ENCODE measurements at regions not wholly inside any gene's neighbourhood (a gene's known extent, or its start where the extent isn't known, plus 50 kb on each side); places are given as distances from the start of the nearest gene placed in this dataset.
"Not testable (repeated sequence)": the region's sequence is repeated elsewhere in the genome, so short reads cannot be mapped to it uniquely, and the experiment has no call there.

GRCh38 chr2:111345439-111345838, 224.7 kb downstream of the BCL2L11 start:
- H3K79me2 ChIP-seq (ENCODE audit: low read depth); H3K4me3 ChIP-seq; DNase-seq (ENCODE audit: low spot score); H3K4me3 Mint-ChIP-seq; H3K27me3 Mint-ChIP-seq (ENCODE audit: insufficient read depth, low read depth); H3K9me3 Mint-ChIP-seq; H2AFZ ChIP-seq (replicated peaks); H3K27ac Mint-ChIP-seq; H3K27ac ChIP-seq; H3K9me3 ChIP-seq (ENCODE audit: low read depth); H3K36me3 Mint-ChIP-seq; H3K9ac ChIP-seq; H3K36me3 ChIP-seq; H4K20me1 ChIP-seq (ENCODE audit: low read depth); H3K4me1 ChIP-seq; H3K27me3 ChIP-seq; H3K4me2 ChIP-seq; H3K4me1 Mint-ChIP-seq; H3F3A ChIP-seq (ENCODE audit: low read depth): not testable (repeated sequence)

GRCh38 chr2:111346018-111346930, 225.6 kb downstream of the BCL2L11 start:
- H3K36me3 ChIP-seq; H2AFZ ChIP-seq (replicated peaks); H3K4me3 ChIP-seq; H3K27ac ChIP-seq; H3K9ac ChIP-seq; H3K9me3 Mint-ChIP-seq; H3K4me3 Mint-ChIP-seq; H3K4me1 ChIP-seq; H3K9me3 ChIP-seq (ENCODE audit: low read depth); H4K20me1 ChIP-seq (ENCODE audit: low read depth); H3F3A ChIP-seq (ENCODE audit: low read depth); H3K27me3 Mint-ChIP-seq (ENCODE audit: insufficient read depth, low read depth); H3K27ac Mint-ChIP-seq; H3K4me2 ChIP-seq; H3K79me2 ChIP-seq (ENCODE audit: low read depth); DNase-seq (ENCODE audit: low spot score); H3K36me3 Mint-ChIP-seq; H3K27me3 ChIP-seq; H3K4me1 Mint-ChIP-seq: not testable (repeated sequence)

- not testable (repeated sequence) for H3K4me3 Mint-ChIP-seq; H2AFZ ChIP-seq (replicated peaks); H3K27me3 Mint-ChIP-seq (ENCODE audit: insufficient read depth, low read depth); H3K27me3 ChIP-seq; H3K9ac ChIP-seq; H3K27ac ChIP-seq; H3K4me2 ChIP-seq; H3K9me3 ChIP-seq (ENCODE audit: low read depth); H3K4me1 ChIP-seq; H3K36me3 ChIP-seq; H3K9me3 Mint-ChIP-seq; H3K4me3 ChIP-seq; H3F3A ChIP-seq (ENCODE audit: low read depth); H3K27ac Mint-ChIP-seq; H3K4me1 Mint-ChIP-seq; H3K79me2 ChIP-seq (ENCODE audit: low read depth); DNase-seq (ENCODE audit: low spot score); H3K36me3 Mint-ChIP-seq; H4K20me1 ChIP-seq (ENCODE audit: low read depth)
These were observed 227.0 kb downstream of the BCL2L11 start for GRCh38 chr2:111347695-111348094.

- not testable (repeated sequence) for H3K4me3 Mint-ChIP-seq; H3K4me3 ChIP-seq; H3K27ac Mint-ChIP-seq; H3K4me1 Mint-ChIP-seq; H3K9ac ChIP-seq; H3F3A ChIP-seq (ENCODE audit: low read depth); H3K9me3 ChIP-seq (ENCODE audit: low read depth); H3K27ac ChIP-seq; H2AFZ ChIP-seq (replicated peaks); H3K9me3 Mint-ChIP-seq; H3K27me3 ChIP-seq; H3K79me2 ChIP-seq (ENCODE audit: low read depth); H3K27me3 Mint-ChIP-seq (ENCODE audit: insufficient read depth, low read depth); H3K4me2 ChIP-seq; DNase-seq (ENCODE audit: low spot score); H3K36me3 ChIP-seq; H3K4me1 ChIP-seq; H4K20me1 ChIP-seq (ENCODE audit: low read depth); H3K36me3 Mint-ChIP-seq
These were observed 227.6 kb downstream of the BCL2L11 start for GRCh38 chr2:111348316-111348715.

GRCh38 chr2:111355022-111355817, 234.5 kb downstream of the BCL2L11 start:
- not testable (repeated sequence) for DNase-seq (ENCODE audit: low spot score); H2AFZ ChIP-seq (replicated peaks); H3K9ac ChIP-seq; H3K4me1 Mint-ChIP-seq; H3K4me3 Mint-ChIP-seq; H3K36me3 Mint-ChIP-seq; H3K27me3 ChIP-seq; H3K9me3 Mint-ChIP-seq; H3K4me1 ChIP-seq; H3K27ac Mint-ChIP-seq; H3F3A ChIP-seq (ENCODE audit: low read depth); H3K27ac ChIP-seq; H3K4me2 ChIP-seq; H4K20me1 ChIP-seq (ENCODE audit: low read depth); H3K27me3 Mint-ChIP-seq (ENCODE audit: insufficient read depth, low read depth); H3K9me3 ChIP-seq (ENCODE audit: low read depth); H3K79me2 ChIP-seq (ENCODE audit: low read depth); H3K36me3 ChIP-seq; H3K4me3 ChIP-seq

DNA sequence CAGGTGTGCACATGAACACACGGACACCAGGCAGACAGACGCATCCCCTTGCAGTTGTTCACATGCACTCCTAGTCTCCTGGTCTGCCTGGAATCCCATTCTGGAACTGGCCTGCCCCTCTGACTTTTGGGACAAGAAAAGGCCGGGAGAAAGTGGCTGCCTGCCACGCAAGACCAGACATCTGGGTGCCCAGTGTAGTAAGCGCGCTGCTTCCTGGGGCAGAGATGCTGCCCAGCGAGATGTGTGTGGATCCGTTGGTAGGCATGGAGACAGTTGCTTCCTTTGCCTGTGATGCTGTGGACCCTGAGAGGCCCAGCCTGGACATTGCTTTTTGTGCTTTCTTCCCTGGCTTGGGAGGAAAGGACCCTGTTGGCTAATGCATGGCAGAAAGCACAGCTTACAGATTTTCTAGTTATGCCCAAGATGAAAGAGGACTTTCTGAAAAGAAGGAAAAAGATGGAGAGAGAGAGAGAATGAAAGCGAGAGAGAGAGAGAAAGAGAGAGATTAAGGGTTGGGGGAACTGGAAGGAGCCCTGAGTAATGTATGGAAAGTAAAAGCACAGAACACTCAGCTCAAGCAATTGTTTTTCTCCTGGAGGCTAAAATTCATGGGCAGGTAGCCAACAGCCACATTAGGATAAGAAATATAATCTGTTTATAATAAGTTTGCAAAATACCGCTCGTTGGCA, 235.3 kb downstream of the BCL2L11 start:
- H3K79me2 ChIP-seq (ENCODE audit: low read depth); H3K27ac ChIP-seq; H3K27me3 ChIP-seq; H3K4me3 ChIP-seq; H2AFZ ChIP-seq (replicated peaks); H3K36me3 ChIP-seq; H3K27me3 Mint-ChIP-seq (ENCODE audit: insufficient read depth, low read depth); H3K4me2 ChIP-seq; H3K36me3 Mint-ChIP-seq; H3K9ac ChIP-seq; H4K20me1 ChIP-seq (ENCODE audit: low read depth); H3K9me3 Mint-ChIP-seq; H3K27ac Mint-ChIP-seq; H3K9me3 ChIP-seq (ENCODE audit: low read depth); DNase-seq (ENCODE audit: low spot score); H3K4me3 Mint-ChIP-seq; H3F3A ChIP-seq (ENCODE audit: low read depth); H3K4me1 Mint-ChIP-seq; H3K4me1 ChIP-seq: not testable (repeated sequence)

GRCh38 chr2:111356512-111357031, 235.9 kb downstream of the BCL2L11 start:
- not testable (repeated sequence) for H3K4me3 ChIP-seq; H3K4me3 Mint-ChIP-seq; H3K27me3 ChIP-seq; H3K9me3 Mint-ChIP-seq; H3K27ac ChIP-seq; H3K9ac ChIP-seq; H3K79me2 ChIP-seq (ENCODE audit: low read depth); H3F3A ChIP-seq (ENCODE audit: low read depth); H3K9me3 ChIP-seq (ENCODE audit: low read depth); H4K20me1 ChIP-seq (ENCODE audit: low read depth); DNase-seq (ENCODE audit: low spot score); H3K36me3 Mint-ChIP-seq; H3K4me1 Mint-ChIP-seq; H3K4me2 ChIP-seq; H3K4me1 ChIP-seq; H2AFZ ChIP-seq (replicated peaks); H3K27me3 Mint-ChIP-seq (ENCODE audit: insufficient read depth, low read depth); H3K27ac Mint-ChIP-seq; H3K36me3 ChIP-seq

All from neural progenitor cell (in vitro differentiated cells).